Left colon (tissue), 2 donors: ENCODE measurements at regions not wholly inside any gene's neighbourhood (a gene's known extent, or its start where the extent isn't known, plus 50 kb on each side); places are given as distances from the start of the nearest gene placed in this dataset.
"Not testable (repeated sequence)": the region's sequence is repeated elsewhere in the genome, so short reads cannot be mapped to it uniquely, and the experiment has no call there.

Source experiments
- ATAC-seq: fragments of 200-7000 bp; cut with Tn5 transposase; one replicate; pipeline ENCODE4 v1.9.1; 2020; ENCODE audit warnings: mild to moderate bottlenecking, moderate library complexity
- DNase-seq, 2 donors: peaks; one replicate each; pipeline ENCODE4 v3.0.0-alpha.2; 2020
- intact Hi-C, 2 donors: fragments of 100-400 bp; cut with DNase I in 1 of 2; cut with micrococcal nuclease in 1 of 2; formaldehyde crosslinking; loops; one replicate each; pipeline versions ENCODE4 v1.11.2 to v1.14.0; 2022; cut with DNase I, micrococcal nuclease
- donor health status: DM: no; HTN: no; CAD: no.
- donor health status: DM: yes; HTN: yes; CAD: no.

- ATAC-seq: no peak
- intact Hi-C loops: no loop called here
- DNase-seq: no peak
These were observed 111.9 kb upstream of the KLF8 start for GRCh38 chrX:56120242-56120641.

GRCh38 chrX:56125946-56126345 lies 106.2 kb upstream of the KLF8 start:
- ATAC-seq (no peak), DNase-seq (no peak)
- intact Hi-C loops: no loop called here

- DNase-seq (no peak), ATAC-seq (no peak)
These were observed 102.1 kb upstream of the KLF8 start for GRCh38 chrX:56130031-56130430.

GRCh38 chrX:56130436-56130835 lies 101.7 kb upstream of the KLF8 start:
- intact Hi-C loops: no loop called here
- DNase-seq (no peak), ATAC-seq (no peak)

More at GRCh38 chrX:56130031-56130430, 102.1 kb upstream of the KLF8 start:
- intact Hi-C loops: no loop called here

GRCh38 chrX:56164135-56164534 lies 68.0 kb upstream of the KLF8 start:
- peak; percentile 61 for ATAC-seq
- DNase-seq, intact Hi-C loops: not testable (repeated sequence)
